NCI-H748 (cell line): ENCODE measurements at regions not wholly inside any gene's neighbourhood (a gene's known extent, or its start where the extent isn't known, plus 50 kb on each side); places are given as distances from the start of the nearest gene placed in this dataset.
A peak's percentile ranks its signal among the peaks of the same experiment; 100 is the strongest.

Source experiments
- DNase-seq: peaks from one replicate; lab custom pipeline; 2025; ENCODE audit not compliant: unreplicated experiment; lab: John Stamatoyannopoulos, UW

GRCh38 chr9:25613709-25614108 is 64.5 kb downstream of the TUSC1 start:
- DNase-seq: no peak

GRCh38 chr9:25603106-25603505 is 75.1 kb downstream of the TUSC1 start:
- no peak for DNase-seq

GRCh38 chr9:25602400-25603044 is 75.7 kb downstream of the TUSC1 start:
- DNase-seq: no peak

- DNase-seq: no peak
These were observed 77.7 kb downstream of the TUSC1 start for GRCh38 chr9:25600501-25600900.

GRCh38 chr9:25584611-25585010 is 93.6 kb downstream of the TUSC1 start:
- DNase-seq: no peak

- DNase-seq: no peak
These were observed 105.0 kb downstream of the TUSC1 start for GRCh38 chr9:25573281-25573680.

- no peak for DNase-seq
These were observed 106.8 kb downstream of the TUSC1 start for GRCh38 chr9:25571491-25571890.

- peak; percentile 31 for DNase-seq
These were observed 107.4 kb downstream of the TUSC1 start for GRCh38 chr9:25570802-25571201.

GRCh38 chr9:25562101-25562500 is 116.1 kb downstream of the TUSC1 start:
- DNase-seq: no peak

- no peak for DNase-seq
These were observed 120.5 kb downstream of the TUSC1 start for GRCh38 chr9:25557645-25558300.

GRCh38 chr9:25556540-25556939 is 121.7 kb downstream of the TUSC1 start:
- DNase-seq: no peak

GRCh38 chr9:25548847-25549246 is 129.4 kb downstream of the TUSC1 start:
- no peak for DNase-seq

GRCh38 chr9:25543806-25544205 is 134.4 kb downstream of the TUSC1 start:
- DNase-seq: no peak

GRCh38 chr9:25542319-25542718 is 135.9 kb downstream of the TUSC1 start:
- no peak for DNase-seq

GRCh38 chr9:25537808-25538207 is 140.4 kb downstream of the TUSC1 start:
- DNase-seq: no peak

GRCh38 chr9:25519286-25519685 is 159.0 kb downstream of the TUSC1 start:
- DNase-seq: peak; percentile 2

GRCh38 chr9:25517701-25518100 is 160.5 kb downstream of the TUSC1 start:
- DNase-seq: no peak

GRCh38 chr9:25513509-25514033 is 164.7 kb downstream of the TUSC1 start:
- no peak for DNase-seq

- DNase-seq: no peak
These were observed 172.6 kb downstream of the TUSC1 start for GRCh38 chr9:25505644-25506043.

GRCh38 chr9:25481372-25481771 is 196.9 kb downstream of the TUSC1 start:
- no peak for DNase-seq

GRCh38 chr9:25480696-25481095 is 197.5 kb downstream of the TUSC1 start:
- no peak for DNase-seq

- no peak for DNase-seq
These were observed 205.6 kb downstream of the TUSC1 start for GRCh38 chr9:25472681-25473080.
